Right ventricle myocardium superior (tissue), 1 donor: ENCODE measurements at regions not wholly inside any gene's neighbourhood (a gene's known extent, or its start where the extent isn't known, plus 50 kb on each side); places are given as distances from the start of the nearest gene placed in this dataset.
A peak's percentile ranks its signal among the peaks of the same experiment; 100 is the strongest.
"Not testable (repeated sequence)": the region's sequence is repeated elsewhere in the genome, so short reads cannot be mapped to it uniquely, and the experiment has no call there.

Source experiments
- ATAC-seq: fragments of 200-7000 bp; cut with Tn5 transposase; one replicate; pipeline ENCODE4 v1.9.1; 2020; ENCODE audit warnings: mild to moderate bottlenecking; ENCODE audit not compliant: poor library complexity
- DNase-seq: peaks from one replicate; pipeline ENCODE4 v3.0.0-alpha.2; 2020
- intact Hi-C: fragments of 100-400 bp; cut with DNase I; formaldehyde crosslinking; loops from one replicate; pipeline ENCODE4 v1.11.2; 2022
- donor health status: DM: no; HTN: yes; CAD: no; lungs with severe emphysema.

- intact Hi-C loops, result loop anchor here (10.0 kb wide), 1 partner anchor 108 kb away; the partner anchor contains the start of gene KLF13
- no peak for DNase-seq
- no peak for ATAC-seq
Observed at GRCh38 chr15:31433091-31433490, 106.5 kb downstream of the KLF13 start.

DNA sequence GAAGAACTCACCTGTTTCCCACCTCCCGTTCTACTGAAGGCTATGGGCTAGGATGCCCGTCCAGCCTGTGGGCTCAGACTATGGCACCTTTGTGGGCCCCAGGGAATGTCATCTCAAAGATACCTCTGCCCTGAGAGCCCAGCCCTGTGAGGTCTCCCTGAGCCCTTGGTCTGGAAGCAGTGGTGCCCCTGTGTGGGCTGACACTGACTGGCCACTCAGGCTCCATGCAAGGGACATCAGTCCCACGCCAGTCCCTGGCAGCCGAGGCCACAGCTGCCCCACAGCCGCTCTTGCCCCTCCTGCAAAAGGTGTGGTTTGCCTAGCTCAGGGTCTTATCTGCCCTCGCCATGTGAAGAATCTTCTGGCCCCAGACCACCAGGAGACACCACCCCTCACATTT, 106.9 kb downstream of the KLF13 start:
- intact Hi-C loops, result loop anchor here (10.0 kb wide), 1 partner anchor 109 kb away; the partner anchor contains the start of gene KLF13
- ATAC-seq, result no peak
- DNase-seq, result no peak

- DNase-seq (no peak), ATAC-seq (no peak)
- intact Hi-C loops, result loop anchor here (10.0 kb wide), 1 partner anchor 109 kb away; the partner anchor contains the start of gene KLF13
Observed at GRCh38 chr15:31434275-31434587, 107.6 kb downstream of the KLF13 start.

DNA sequence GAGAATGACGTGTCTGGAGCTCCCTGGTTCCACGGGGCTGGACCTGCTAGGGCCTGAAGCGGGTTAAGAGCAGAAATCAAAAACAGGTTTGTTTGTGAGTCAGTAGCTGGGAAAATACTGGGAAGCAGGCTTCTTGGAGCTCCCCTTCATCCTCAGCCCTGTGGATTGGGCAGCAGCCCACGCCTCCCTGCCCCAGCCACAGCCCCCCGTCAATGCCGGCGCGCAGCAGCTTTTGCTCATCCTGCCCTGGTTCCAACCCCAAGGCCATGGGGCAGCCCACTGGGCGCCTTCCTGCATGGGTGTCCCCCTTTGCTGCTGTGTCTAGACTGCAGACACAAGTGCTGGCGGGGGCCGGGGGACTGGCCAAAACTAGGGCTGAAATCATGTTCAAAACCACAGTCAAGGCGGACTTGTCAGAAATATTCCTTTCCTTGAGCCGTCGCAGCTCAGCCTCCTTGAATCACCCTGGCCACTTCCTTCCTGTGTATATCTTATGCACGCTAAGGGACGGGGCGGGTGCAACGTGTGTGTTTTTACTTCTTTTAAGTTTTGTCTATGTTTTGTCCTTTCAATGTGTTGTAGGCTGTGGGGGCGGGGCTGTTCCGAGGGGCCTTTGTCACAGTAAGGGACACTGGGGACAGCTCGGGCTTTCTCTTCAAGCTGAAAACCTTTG, 108.1 kb downstream of the KLF13 start:
- peak; percentile 45 for ATAC-seq

GRCh38 chr15:31435261-31435911, 108.8 kb downstream of the KLF13 start:
- ATAC-seq (peak; percentile 89), DNase-seq (peak; percentile 90)
- intact Hi-C loops, result loop anchor here (5.0 to 10.0 kb wide), 4 partner anchors 52 to 233 kb away; partner anchors contain the start of gene KLF13

More for the DNA sequence above, 108.1 kb downstream of the KLF13 start:
- intact Hi-C loops, result loop anchor here (5.0 to 10.0 kb wide), 4 partner anchors 53 to 232 kb away; partner anchors contain the start of gene KLF13
- DNase-seq, result peak; percentile 81

GRCh38 chr15:31435912-31436628, 109.4 kb downstream of the KLF13 start:
- intact Hi-C loops, result loop anchor here (5.0 to 10.0 kb wide), 4 partner anchors 51 to 234 kb away; partner anchors contain the start of gene KLF13
- ATAC-seq, result peak; percentile 51
- DNase-seq, result no peak

GRCh38 chr15:31437686-31438085, 111.1 kb downstream of the KLF13 start:
- ATAC-seq (no peak), DNase-seq (no peak)
- intact Hi-C loops, result loop anchor here (5.0 to 10.0 kb wide), 4 partner anchors 50 to 235 kb away; partner anchors contain the start of gene KLF13

GRCh38 chr15:31438601-31439265, 112.1 kb downstream of the KLF13 start:
- DNase-seq (no peak), ATAC-seq (no peak)
- intact Hi-C loops, result loop anchor here (5.0 to 10.0 kb wide), 4 partner anchors 49 to 236 kb away; partner anchors contain the start of gene KLF13

DNA sequence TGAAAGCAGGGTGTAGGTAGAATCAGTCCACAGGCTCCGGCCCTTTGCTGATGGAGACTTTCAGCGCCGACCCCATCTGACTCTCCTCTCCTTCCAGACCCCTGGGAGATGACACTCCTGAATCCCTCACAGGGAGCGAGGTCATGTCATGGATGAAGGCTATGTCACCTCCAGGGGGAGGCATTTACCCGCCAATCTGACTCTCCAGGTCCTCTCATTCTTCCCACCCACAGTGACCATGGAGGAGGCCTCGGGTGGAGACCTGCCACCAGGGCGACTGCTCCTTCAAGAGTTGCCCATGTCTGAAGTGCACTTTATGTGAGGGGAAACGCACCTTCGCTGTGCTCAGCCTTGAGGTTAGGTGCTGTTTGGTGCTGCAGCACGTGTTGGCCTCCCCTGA, 112.7 kb downstream of the KLF13 start:
- DNase-seq, result no peak
- intact Hi-C loops, result loop anchor here (5.0 to 10.0 kb wide), 4 partner anchors 48 to 237 kb away; partner anchors contain the start of gene KLF13
- ATAC-seq, result no peak

DNA sequence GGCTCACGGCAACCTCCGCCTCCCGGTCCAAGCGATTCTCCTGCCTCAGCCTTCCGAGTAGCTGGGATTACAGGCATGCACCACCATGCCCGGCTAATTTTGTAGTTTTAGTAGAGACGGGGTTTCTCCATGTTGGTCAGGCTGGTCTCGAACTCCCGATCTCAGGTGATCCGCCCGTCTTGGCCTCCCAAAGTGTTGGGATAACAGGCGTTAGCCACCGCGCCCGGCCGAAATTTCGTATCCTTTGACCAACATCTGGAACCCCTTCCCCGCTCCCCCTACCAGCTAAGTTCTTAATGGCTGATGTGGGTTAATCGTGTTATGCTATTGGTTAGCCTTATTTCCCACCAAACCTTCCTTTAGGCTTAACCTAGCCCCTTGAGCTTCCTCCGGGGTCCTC, 113.6 kb downstream of the KLF13 start:
- DNase-seq, ATAC-seq, intact Hi-C loops: not testable (repeated sequence)

GRCh38 chr15:31440754-31441311, 114.2 kb downstream of the KLF13 start:
- intact Hi-C loops, result no loop called here
- ATAC-seq, result peak; percentile 84
- DNase-seq, result peak; percentile 86

GRCh38 chr15:31442226-31442625, 115.6 kb downstream of the KLF13 start:
- DNase-seq, result no peak
- intact Hi-C loops, result no loop called here
- ATAC-seq, result no peak

DNA sequence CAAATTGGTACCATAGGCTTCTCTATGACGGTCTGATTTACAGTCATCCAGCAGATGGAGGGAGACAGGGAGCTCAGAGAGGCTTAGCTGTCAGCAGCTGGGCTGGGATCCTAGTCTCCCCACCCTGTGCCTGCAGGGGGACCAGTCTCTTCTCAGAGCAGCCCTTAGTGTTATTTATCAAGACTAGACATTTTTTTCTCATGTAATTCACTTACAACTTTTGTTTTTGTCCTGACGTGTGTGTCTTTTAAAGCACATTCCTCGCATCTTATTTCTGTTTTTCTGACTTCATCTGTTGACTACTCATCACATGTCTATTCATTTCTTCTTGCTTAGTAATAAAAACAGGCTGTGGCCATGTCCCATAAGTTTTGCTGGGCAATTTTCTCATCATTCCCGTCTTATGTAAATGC, 116.1 kb downstream of the KLF13 start:
- intact Hi-C loops, result no loop called here
- ATAC-seq (peak; percentile 44), DNase-seq (no peak)

GRCh38 chr15:31444844-31445243, 118.2 kb downstream of the KLF13 start:
- ATAC-seq, result no peak
- DNase-seq, result no peak
- intact Hi-C loops, result no loop called here

DNA sequence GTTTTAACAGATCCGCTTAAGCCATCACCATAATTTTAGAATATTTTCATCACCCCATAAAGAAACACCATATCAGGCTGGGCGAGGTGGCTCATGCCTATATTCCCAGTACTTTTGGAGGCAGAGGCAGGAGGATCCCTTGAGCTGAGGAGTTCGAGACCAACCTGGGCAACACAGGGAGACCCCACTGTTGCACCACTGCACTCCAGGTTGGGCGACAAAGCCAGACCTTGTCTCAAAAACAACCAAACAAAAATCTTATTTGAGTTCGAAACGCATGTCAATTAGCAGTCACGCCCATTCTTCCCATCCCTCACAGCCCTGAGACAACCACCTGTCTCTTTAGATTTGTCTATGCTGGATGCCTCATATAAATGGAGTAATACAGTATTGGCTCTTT, 119.9 kb downstream of the KLF13 start:
- intact Hi-C loops, result no loop called here
- DNase-seq (no peak), ATAC-seq (no peak)

- intact Hi-C loops, result no loop called here
- no peak for ATAC-seq
Observed at GRCh38 chr15:31447931-31448634, 121.4 kb downstream of the KLF13 start.

DNA sequence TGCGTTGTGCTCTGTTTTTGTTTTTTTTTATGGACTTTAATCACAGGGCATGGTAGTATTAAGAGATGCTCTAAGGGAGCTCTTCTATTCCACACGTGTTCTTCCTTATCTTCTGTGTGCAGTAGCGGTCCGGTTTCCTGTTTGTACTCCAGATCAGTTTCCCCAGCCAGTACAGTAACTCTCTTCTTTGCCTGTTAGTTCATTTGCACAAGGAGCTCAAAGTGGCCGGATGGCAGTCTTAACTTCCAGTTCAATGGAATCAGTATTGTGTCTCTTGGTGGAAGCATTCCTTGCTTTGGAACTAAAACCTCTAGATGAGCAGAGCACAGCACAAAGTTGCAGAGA, 122.0 kb downstream of the KLF13 start:
- intact Hi-C loops, result no loop called here
- DNase-seq, result no peak
- no peak for ATAC-seq

More at GRCh38 chr15:31447931-31448634, 121.4 kb downstream of the KLF13 start:
- DNase-seq, result no peak
